ENCODE measurements at regions not wholly inside any gene's neighbourhood (a gene's known extent, or its start where the extent isn't known, plus 50 kb on each side); places are given as distances from the start of the nearest gene placed in this dataset.

DNA sequence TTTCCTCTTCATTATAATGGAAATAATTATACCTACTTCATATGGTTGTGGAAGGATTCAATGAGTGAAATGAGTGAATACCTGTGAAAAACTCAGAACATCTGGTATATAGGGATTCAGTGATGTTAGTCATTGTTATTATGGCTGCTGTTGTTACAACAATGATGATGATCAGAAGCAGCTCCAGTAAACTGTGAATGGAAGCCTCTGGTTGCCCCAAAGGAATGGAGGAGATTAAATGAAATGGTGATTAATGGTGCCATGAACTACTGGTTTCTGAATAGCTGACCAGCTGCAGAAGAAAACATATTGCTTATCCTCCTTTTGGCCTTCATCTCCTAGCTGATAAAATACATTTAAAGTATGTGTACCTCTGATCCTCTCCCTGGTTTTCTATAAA is 372.0 kb downstream of the ARHGEF28 start:
- no peak for DNase-seq

DNA sequence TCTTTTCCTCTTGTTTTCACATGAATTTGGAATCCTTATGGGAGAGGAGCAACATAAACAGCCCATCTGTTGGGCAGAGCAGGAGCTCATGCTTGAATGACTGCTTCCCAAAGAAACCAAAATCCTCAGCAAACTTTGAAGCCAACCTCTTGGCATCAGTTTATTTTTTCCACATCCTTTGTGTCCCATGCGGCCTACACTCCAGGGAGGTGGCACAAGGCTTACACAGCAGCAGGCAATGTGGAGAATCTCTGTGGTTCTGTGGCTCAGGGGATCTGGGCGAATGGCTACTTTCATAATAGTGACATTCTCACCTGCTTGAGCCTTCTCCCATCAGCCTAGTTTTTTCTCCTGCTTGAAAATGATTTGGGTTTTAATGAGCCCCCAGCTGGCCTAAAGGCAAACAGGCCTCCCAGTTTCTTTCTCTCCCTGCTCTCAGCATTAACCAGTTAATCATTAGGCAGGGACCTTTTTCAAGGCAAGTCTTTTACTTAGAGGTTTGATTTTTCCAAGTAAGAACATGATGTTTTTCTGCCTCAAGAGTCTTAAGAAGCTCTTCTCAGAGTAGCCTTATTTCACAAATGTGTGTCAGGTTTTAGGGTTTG is 370.3 kb downstream of the ARHGEF28 start:
- DNase-seq: no peak

GRCh38 chr5:73994963-73995362 is 369.0 kb downstream of the ARHGEF28 start:
- DNase-seq: no peak

Measured in CD4-positive, alpha-beta T cell treated with Interferon alpha-2 for 1 hour (primary cell).